HS-5 (cell line): ENCODE measurements at regions not wholly inside any gene's neighbourhood (a gene's known extent, or its start where the extent isn't known, plus 50 kb on each side); places are given as distances from the start of the nearest gene placed in this dataset.
"Not testable (repeated sequence)": the region's sequence is repeated elsewhere in the genome, so short reads cannot be mapped to it uniquely, and the experiment has no call there.

Experiments used
- DNase-seq: peaks from one replicate; pipeline ENCODE4 v3.0.0-alpha.2; 2012; ENCODE audit warnings: low read depth

DNA sequence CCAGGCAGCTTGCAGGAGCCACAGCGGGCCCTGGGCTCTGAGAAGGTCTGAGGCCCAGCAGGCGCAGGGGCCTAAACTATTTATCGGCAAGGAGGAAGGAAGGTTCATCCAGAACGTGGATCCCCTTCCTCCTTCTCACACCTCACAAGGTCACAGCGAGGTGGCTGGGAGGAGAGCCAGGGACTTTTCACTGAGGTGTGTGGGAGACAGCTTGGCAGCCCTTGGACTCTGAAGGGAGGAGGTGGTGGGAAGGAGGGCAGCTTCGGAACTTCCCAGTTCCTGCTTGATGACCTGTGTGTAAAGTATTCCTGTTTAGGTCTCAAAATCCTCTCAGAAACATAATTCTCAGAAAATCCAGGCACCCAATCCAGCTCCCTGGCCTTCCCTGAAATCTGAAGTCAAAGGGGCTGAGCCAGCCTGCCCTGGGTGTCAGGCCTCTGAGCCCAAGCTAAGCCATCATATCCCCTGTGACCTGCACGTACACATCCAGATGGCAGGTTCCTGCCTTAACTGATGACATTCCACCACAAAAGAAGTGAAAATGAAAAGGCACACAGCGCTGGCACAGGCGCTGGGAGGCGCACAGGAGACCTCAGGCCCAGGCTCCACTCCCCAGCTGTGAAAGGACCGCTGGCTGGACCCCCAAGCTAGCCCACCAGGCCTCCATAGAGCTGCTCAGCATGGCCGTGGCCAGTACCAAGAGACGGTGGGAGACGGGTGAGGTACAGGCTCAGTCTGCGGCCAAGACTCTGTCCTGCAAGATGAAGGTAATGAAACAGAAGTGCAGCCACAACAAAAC is 269.4 kb upstream of the FRG2C start:
- DNase-seq, result not testable (repeated sequence)

GRCh38 chr3:75395580-75396315 is 268.4 kb upstream of the FRG2C start:
- DNase-seq, result no peak

GRCh38 chr3:75396316-75396802 is 267.8 kb upstream of the FRG2C start:
- no peak for DNase-seq

DNA sequence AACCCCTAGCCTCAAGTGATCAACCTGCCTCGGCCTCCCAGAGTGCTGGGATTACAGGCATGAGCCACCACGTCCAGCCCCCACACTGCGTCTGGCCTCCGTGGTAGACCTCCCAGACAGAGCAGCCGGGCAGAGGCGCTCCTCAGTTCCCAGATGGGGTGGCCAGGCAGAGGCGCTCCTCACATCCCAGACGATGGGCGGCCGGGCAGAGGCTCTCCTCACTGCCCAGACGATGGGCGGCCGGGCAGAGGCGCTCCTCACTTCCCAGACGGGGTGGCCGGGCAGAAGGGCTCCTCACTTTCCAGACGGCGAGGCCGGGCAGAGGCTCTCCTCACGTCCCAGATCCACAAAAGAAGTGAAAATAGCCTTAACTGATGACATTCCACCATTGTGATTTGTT is 266.6 kb upstream of the FRG2C start:
- DNase-seq, result not testable (repeated sequence)

- not testable (repeated sequence) for DNase-seq
Measured at GRCh38 chr3:75422101-75422945, 241.8 kb upstream of the FRG2C start.

DNA sequence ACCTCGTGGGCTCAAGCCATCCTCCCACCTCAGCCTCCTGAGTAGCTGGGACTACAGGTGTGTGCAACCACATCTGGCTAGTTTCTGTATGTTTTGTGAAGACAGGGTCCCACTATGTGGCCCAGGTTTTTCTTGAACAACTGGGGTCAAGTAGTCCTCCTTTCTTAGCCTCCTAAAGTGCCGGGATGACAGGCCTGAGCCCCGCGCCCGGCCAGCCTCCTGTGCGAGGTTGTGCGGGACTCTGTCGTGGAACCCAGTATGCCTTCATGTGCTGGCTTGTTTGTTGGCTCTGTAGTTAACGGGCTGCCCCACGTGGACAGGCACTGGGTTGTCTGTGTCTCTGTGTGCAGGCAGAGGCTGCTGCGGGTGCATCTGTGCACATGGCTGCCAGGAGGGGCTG is 238.7 kb upstream of the FRG2C start:
- DNase-seq, result not testable (repeated sequence)

DNA sequence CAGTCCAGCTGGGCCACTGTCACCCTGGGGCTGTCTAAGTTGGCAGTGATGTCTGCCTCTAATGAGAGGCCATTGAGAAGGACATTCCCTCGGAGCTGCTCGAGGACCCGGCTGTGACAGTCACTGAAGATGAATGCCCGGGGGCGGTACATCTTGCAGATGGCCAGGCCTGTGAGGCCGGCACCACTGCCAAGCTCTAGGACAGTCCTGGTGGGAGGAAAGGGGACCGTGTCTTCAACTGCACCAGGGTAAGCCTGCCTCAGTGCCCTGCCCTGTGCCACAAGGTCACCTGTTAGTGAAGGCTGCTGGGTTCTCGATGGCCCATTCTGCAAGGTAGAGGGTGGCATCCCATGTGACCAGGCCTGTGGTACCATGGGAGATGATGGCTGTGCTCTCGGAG is 236.6 kb upstream of the FRG2C start:
- not testable (repeated sequence) for DNase-seq

DNA sequence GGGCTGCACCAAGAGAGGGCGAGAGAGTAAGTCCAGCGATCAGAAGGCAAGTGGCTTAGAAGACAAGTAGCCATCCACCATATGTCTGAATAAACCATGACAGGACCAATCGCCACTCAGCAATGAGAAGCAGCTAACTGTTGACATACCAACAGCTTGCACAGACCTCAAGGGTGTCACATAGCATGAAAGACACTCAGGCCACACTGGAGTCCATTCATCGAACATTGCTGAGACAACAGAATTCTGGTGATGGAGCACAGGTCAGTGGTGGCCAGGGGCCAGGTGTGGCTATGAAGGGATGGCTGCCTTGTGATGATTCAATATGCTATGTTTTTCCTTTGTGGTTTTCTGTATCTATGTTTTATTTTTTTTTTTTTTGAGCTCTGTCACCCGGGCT is 236.2 kb upstream of the FRG2C start:
- DNase-seq, result not testable (repeated sequence)

DNA sequence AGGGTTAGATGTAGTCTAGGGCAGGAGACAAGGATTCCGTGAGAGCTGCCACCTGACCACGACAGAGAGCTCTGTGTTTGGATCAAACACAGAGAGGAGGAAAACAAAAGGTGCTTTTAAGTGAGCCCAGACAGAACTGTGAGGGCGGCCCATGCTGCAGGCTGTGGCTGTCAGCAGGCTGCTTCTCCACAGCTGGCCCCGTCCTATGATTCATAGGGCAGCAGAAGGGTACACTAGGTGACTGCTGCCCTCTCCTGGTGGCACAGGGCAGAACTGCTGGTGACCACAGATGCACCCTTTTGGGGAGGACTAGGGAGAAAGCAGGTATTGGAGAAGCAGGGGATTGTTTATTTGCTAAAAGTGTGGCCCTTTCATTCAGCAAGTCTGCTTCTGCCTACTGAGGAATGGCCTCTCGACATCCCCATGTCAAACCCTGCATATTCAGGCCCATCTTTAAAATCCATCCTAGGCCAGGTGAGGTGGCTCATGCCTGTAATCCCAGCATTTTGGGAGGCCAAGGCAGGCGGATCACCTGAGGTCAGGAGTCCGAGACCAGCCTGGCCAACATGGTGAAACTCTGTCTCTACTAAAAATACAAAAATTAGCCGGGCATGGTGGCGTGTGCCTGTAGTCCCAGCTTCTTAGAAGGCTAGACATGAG is 234.4 kb upstream of the FRG2C start:
- not testable (repeated sequence) for DNase-seq

GRCh38 chr3:75430406-75430805 is 233.7 kb upstream of the FRG2C start:
- DNase-seq, result not testable (repeated sequence)

GRCh38 chr3:75431120-75431519 is 233.0 kb upstream of the FRG2C start:
- not testable (repeated sequence) for DNase-seq

DNA sequence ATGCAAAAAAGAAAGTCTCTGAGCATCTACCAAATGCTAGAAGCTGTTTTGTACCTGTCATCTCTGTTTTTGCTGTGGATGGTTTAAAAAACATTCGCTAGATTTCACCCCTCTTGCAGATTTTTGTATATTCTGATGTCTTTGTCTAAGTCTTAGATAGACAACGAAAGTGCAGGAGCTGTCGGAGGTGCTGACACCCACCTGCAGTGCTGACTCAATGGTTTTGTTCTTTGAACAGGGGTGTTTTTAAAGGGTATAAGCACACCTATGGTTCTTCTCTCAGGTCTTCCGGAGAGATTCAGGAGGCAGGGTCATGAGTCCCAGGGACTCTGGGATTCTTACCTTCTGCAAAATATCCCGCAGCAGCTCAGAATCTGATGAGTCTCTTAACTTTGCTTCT is 231.7 kb upstream of the FRG2C start:
- not testable (repeated sequence) for DNase-seq

DNA sequence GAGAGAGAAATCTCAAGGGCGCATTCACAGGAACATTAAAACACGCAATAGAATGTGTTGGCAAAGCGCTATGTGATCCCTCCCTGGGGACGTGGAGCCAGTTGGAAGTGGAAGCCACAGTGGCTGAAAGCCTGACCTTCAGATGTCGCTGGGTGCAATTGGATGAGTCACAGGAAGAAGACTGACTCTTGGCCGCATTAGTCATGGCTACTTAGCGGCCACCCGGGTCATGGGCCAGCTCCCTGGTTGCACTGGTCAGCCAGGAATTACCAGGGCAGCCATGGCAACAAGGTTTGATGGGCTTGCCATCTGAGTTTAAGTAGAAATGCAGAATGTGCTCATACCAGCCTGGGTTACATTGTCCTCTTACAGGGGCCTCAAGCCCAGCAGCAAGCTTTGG is 231.2 kb upstream of the FRG2C start:
- DNase-seq, result peak; percentile 89

DNA sequence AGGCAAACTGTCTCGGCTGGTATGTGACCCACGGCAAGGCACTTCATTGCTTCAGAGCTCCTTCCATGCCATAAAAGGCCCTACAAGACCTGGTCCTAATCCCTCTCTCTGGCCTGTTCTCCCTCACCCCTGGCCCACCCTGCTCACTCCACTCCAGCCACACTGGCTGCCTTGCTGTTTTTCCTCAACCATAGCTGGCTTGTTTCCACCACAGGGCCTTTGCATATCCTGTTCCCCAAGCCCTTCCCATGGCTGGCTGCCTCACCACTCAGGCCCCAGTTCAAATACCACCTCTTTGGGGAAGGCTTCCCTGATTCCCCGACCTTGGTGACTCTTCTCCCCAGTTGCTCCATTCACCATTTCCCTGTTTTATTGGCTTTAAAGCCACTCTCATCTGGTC is 230.8 kb upstream of the FRG2C start:
- DNase-seq, result not testable (repeated sequence)

GRCh38 chr3:75434276-75434912 is 229.7 kb upstream of the FRG2C start:
- peak; percentile 68 for DNase-seq

GRCh38 chr3:75434913-75435793 is 229.0 kb upstream of the FRG2C start:
- DNase-seq, result peak; percentile 83

GRCh38 chr3:75435794-75436400 is 228.2 kb upstream of the FRG2C start:
- peak; percentile 53 for DNase-seq

DNA sequence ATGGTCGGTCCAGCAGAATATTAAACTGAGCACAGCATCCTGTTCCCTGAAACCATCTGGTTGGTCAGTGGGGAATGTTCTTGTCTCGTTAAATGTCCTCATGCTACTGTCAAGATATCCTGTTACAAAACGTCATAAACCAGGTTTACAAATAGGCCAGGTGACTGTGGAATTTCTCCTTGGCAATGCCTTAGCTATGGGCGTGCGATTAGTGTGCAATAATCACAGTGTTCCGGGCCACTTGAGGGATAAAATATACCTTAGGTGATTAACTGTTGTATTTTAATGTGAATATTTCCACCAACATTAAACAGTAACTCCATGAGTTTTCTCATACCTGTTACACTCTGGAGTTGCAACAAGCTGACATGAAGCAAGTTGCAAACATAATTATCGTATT is 223.1 kb upstream of the FRG2C start:
- DNase-seq, result not testable (repeated sequence)

DNA sequence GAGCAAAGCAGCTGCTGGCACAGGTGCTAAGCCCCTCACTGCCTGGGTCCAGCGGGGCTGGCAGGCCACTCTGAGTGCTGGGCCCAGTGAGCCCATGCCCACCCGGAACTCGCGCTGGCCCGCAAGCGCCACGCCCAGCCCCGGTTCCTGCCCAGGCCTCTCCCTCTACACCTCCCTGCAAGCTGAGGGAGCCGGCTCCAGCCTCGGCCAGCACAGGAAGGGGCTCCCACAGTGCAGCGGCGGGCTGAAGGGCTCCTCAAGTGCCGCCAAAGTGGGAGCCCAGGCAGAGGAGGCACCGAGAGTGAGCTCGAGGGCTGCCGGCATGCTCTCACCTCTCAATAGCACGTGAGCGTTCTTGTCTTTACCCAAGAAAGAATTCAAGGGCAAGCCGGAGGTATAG is 219.5 kb upstream of the FRG2C start:
- DNase-seq, result not testable (repeated sequence)

DNA sequence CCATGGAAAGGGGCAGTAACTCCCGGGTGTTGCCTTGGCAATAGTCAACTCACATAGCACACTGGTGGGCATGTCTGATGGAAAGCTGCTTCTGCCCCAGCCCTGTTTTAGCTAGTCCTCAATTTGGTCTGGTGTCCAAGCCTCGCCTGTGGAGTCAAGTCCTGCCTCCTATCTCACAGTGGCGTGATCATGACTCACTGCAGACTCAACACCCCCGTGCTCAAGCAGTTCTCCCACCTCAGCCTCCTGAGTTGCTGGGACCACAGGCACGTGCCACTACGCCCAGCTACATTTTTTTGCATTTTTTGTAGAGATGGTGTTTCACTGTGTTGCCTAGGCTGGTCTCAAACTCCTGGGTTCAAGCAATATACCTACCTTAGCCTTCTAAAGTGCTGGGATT is 218.9 kb upstream of the FRG2C start:
- not testable (repeated sequence) for DNase-seq
